ENCODE measurements at regions not wholly inside any gene's neighbourhood (a gene's known extent, or its start where the extent isn't known, plus 50 kb on each side); places are given as distances from the start of the nearest gene placed in this dataset.

- Histone ChIP-seq H3K4me1 (no peaks in the 10 kb centered on the region), H3K27ac (replicated peaks) (no peak overlapping the region), H3K4me3 (no peak overlapping the region), H3K36me3 (no peaks in the 10 kb centered on the region), H3K9me3 (replicated peaks) (no peaks in the 10 kb centered on the region), H3K27me3 (ENCODE audit: low read depth) (peaks cover 19% of the 10 kb centered on the region)
- no peak for DNase-seq
- TF ChIP-seq CTCF (IDR thresholded peaks at IDR 0.05; ENCODE audit: borderline replicate concordance) = no peak
- intact Hi-C loops (cut with micrococcal nuclease) = no loop called here
These were observed 166.8 kb downstream of the ANKRD30B start for GRCh38 chr18:14914771-14915170.

GRCh38 chr18:14916181-14916580 lies 168.2 kb downstream of the ANKRD30B start:
- intact Hi-C loops (cut with micrococcal nuclease) = no loop called here
- Histone ChIP-seq H3K27ac (replicated peaks) (no peak overlapping the region), H3K36me3 (no peaks in the 10 kb centered on the region), H3K4me1 (no peaks in the 10 kb centered on the region), H3K9me3 (replicated peaks) (no peaks in the 10 kb centered on the region), H3K27me3 (ENCODE audit: low read depth) (peaks cover 19% of the 10 kb centered on the region), H3K4me3 (no peak overlapping the region)
- DNase-seq = no peak
- TF ChIP-seq CTCF (IDR thresholded peaks at IDR 0.05; ENCODE audit: borderline replicate concordance) = no peak

DNA sequence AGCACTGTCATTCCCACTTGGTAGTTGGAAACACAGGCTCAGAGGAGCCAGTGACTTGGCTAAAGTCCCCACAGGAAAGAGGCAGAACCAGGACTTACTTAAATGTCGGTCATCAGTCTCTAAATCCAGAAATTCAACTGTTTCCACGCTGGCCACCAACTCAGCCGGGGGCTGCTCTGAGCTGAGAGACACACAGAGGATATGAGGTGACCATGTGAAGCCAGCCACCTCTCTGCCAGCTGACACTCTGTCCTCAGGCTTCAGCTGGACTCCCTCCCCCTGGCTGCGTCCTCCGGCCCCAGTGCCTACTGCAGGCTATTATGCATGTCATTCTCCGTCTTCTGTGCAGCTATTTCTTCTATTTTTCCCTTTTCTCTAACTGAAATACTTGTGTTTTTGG lies 168.9 kb downstream of the ANKRD30B start:
- H3K27ac ChIP-seq (replicated peaks) = no peak overlapping the region
- no peaks in the 10 kb centered on the region for H3K4me1 ChIP-seq
- intact Hi-C loops (cut with micrococcal nuclease) = no loop called here
- H3K9me3 ChIP-seq (replicated peaks) = no peaks in the 10 kb centered on the region
- H3K4me3 ChIP-seq = no peak overlapping the region
- no peak for TF ChIP-seq CTCF (IDR thresholded peaks at IDR 0.05; ENCODE audit: borderline replicate concordance)
- no peaks in the 10 kb centered on the region for H3K36me3 ChIP-seq
- DNase-seq = no peak
- H3K27me3 ChIP-seq (ENCODE audit: low read depth) = peaks cover 19% of the 10 kb centered on the region

DNA sequence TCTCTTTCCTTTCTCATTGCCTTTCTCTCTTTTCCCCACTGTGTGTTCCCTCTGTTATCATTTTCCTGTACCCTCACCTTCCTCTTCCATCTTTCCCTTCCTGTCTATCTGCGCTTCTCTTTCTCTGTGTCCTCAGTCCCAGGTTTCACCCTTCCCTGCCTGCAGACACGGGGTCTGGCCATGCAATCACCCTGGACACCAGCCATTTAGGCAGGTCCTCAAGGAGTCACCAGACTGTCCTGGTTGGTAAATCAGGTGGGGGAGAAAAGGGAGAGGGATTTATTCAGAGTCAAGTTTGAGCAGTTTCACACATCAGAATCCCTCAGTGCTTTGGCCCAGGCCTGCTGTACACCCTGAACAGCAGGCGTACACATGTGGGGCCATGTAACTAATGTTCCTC lies 169.3 kb downstream of the ANKRD30B start:
- intact Hi-C loops (cut with micrococcal nuclease) = no loop called here
- no peak overlapping the region for H3K4me3 ChIP-seq
- no peak for DNase-seq
- no peaks in the 10 kb centered on the region for H3K4me1 ChIP-seq
- H3K27me3 ChIP-seq (ENCODE audit: low read depth) = peaks cover 19% of the 10 kb centered on the region
- no peaks in the 10 kb centered on the region for H3K36me3 ChIP-seq
- no peak overlapping the region for H3K27ac ChIP-seq (replicated peaks)
- H3K9me3 ChIP-seq (replicated peaks) = no peaks in the 10 kb centered on the region
- no peak for TF ChIP-seq CTCF (IDR thresholded peaks at IDR 0.05; ENCODE audit: borderline replicate concordance)

- no peak for TF ChIP-seq CTCF (IDR thresholded peaks at IDR 0.05; ENCODE audit: borderline replicate concordance)
- intact Hi-C loops (cut with micrococcal nuclease) = no loop called here
These were observed 171.7 kb downstream of the ANKRD30B start for GRCh38 chr18:14919666-14920065.

GRCh38 chr18:14921031-14921430 lies 173.1 kb downstream of the ANKRD30B start:
- Histone ChIP-seq H3K27ac (replicated peaks) (no peak overlapping the region), H3K9me3 (replicated peaks) (no peaks in the 10 kb centered on the region), H3K36me3 (no peaks in the 10 kb centered on the region), H3K4me1 (peaks cover 3% of the 10 kb centered on the region), H3K27me3 (ENCODE audit: low read depth) (peaks cover 15% of the 10 kb centered on the region), H3K4me3 (no peak overlapping the region)
- TF ChIP-seq CTCF (IDR thresholded peaks at IDR 0.05; ENCODE audit: borderline replicate concordance) = no peak
- no peak for DNase-seq
- intact Hi-C loops (cut with micrococcal nuclease) = no loop called here

More at GRCh38 chr18:14919666-14920065, 171.7 kb downstream of the ANKRD30B start:
- no peak for DNase-seq
- no peaks in the 10 kb centered on the region for H3K9me3 ChIP-seq (replicated peaks)
- H3K27me3 ChIP-seq (ENCODE audit: low read depth) = peaks cover 15% of the 10 kb centered on the region
- H3K27ac ChIP-seq (replicated peaks) = no peak overlapping the region
- no peak overlapping the region for H3K4me3 ChIP-seq
- H3K4me1 ChIP-seq = no peaks in the 10 kb centered on the region
- no peaks in the 10 kb centered on the region for H3K36me3 ChIP-seq
